GM13976 (cell line): ENCODE measurements at regions not wholly inside any gene's neighbourhood (a gene's known extent, or its start where the extent isn't known, plus 50 kb on each side); places are given as distances from the start of the nearest gene placed in this dataset.

ENCODE experiments used
- DNase-seq: peaks from one replicate; pipeline ENCODE4 v3.0.0; 2012; ENCODE audit warnings: low spot score
- in situ Hi-C: fragments of 300-500 bp; cut with MboI; formaldehyde crosslinking; loops from one replicate; pipeline ENCODE4 v1.12.0; 2022; ENCODE audit warnings: low sequenced_read_pairs, mixed read lengths, inconsistent platforms; ENCODE audit not compliant: unreplicated experiment
- TF ChIP-seq, protein P1 (sequence below): IDR thresholded peaks from 2 replicates; pipeline ENCODE4 v1.5.1; 2012; ENCODE audit warnings: borderline replicate concordance, mild to moderate bottlenecking; ENCODE audit not compliant: insufficient read depth; ENCODE audit errors: extremely low read depth, missing control alignments, control extremely low read depth

DNA sequence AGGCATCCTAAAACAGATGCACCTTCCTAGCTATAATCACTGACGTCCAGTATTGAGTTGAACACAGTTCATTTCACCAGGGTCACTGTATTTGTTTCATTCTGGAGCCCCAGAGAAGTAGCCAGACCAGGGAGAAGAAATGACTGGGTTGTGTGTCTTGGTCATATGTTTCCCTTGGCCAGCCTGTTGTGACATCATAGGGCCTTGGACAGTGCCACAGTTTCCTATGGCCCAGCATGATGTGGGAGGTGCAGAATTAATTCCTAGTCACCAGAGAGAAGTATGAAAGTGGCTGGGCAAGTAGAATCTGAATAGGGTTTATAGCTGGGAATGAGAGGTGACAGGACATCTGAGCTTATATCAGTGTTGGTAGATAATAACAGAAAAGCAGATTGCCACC lies 84.0 kb upstream of the ZBED5 start:
- DNase-seq = no peak
- TF ChIP-seq, protein P1, sequence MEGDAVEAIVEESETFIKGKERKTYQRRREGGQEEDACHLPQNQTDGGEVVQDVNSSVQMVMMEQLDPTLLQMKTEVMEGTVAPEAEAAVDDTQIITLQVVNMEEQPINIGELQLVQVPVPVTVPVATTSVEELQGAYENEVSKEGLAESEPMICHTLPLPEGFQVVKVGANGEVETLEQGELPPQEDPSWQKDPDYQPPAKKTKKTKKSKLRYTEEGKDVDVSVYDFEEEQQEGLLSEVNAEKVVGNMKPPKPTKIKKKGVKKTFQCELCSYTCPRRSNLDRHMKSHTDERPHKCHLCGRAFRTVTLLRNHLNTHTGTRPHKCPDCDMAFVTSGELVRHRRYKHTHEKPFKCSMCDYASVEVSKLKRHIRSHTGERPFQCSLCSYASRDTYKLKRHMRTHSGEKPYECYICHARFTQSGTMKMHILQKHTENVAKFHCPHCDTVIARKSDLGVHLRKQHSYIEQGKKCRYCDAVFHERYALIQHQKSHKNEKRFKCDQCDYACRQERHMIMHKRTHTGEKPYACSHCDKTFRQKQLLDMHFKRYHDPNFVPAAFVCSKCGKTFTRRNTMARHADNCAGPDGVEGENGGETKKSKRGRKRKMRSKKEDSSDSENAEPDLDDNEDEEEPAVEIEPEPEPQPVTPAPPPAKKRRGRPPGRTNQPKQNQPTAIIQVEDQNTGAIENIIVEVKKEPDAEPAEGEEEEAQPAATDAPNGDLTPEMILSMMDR = no peak
- in situ Hi-C loops = loop anchor here (25.0 kb wide), 1 partner anchor 845 kb away; no protein-coding TSS in a partner anchor

DNA sequence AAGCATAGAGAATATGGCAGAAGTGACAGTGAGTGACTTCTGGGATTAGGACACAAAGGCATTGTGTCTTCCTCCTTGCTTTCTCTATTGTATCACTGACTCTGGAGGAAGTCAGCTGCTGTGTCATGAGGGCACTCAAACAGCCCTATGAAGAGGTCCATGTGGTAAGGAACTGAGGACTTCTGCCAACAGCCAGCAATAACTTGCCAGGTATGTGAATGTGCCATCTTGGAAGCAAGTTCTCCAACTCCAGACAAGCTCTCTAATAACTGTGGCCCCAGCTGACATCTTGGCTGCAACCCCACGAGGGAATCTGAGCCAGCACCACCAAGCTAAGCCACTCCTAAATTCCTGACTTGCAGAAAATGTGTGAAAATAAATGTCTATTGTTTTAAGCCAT lies 83.6 kb upstream of the ZBED5 start:
- in situ Hi-C loops = loop anchor here (25.0 kb wide), 1 partner anchor 846 kb away; no protein-coding TSS in a partner anchor
- TF ChIP-seq, protein P1 = no peak
- no peak for DNase-seq

DNA sequence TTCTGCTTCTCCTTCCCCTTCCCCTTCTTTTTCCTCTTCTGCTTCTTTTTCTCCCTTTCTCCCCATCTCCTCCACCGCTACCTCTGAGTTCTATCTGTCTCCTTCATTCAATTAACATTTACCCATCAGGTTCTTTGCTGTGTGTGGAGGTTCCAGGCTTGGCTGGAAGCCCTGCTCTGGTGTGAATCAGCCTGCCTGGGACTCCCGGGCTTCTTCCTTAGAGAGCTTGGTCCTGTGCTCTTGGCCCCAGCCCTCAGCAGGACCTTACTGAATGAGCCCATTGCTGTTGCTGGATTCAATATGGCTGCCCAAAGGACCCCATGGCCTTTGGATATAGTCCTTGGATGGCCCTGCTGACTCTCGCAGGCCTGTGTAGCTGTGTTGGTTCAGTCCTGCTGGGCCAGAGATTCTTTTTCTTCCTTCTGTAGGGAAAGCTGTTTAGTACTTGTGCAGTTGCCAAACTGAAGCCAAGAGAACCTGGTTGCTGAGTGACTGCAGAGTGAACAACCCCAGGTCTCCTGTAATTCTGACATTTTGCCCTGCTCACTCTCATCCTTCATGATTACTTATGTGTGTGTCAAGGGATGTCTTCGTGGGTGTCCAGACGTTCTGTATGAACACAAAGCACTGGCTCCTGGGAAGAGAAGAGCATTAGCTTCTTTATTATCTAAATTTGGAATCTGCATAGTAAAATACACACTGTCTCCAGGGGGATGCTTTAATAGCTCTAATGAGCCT lies 81.0 kb upstream of the ZBED5 start:
- in situ Hi-C loops = loop anchor here (25.0 kb wide), 1 partner anchor 848 kb away; no protein-coding TSS in a partner anchor
- DNase-seq = no peak
- TF ChIP-seq, protein P1 = no peak

DNA sequence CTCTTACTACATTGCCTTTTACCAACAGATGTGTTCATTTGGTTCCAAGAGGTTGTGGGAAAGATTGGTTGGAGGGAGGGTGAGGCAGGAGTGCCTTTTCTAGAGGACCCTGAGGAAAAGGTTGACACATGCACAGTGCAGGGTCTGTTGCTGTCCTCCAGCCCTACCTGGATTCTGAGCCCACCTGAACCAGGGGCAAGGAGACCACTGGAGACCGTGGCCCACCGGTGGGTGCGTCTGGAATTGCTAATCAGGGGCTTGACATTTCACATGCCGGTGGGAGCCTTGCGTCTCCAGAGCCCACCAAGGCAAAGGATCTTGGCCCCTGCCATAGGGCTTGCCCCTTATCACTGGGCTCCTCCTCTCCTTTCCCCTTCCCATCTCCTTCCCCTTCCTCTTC lies 80.4 kb upstream of the ZBED5 start:
- in situ Hi-C loops = loop anchor here (25.0 kb wide), 1 partner anchor 849 kb away; no protein-coding TSS in a partner anchor
- DNase-seq = no peak
- TF ChIP-seq, protein P1 = no peak

DNA sequence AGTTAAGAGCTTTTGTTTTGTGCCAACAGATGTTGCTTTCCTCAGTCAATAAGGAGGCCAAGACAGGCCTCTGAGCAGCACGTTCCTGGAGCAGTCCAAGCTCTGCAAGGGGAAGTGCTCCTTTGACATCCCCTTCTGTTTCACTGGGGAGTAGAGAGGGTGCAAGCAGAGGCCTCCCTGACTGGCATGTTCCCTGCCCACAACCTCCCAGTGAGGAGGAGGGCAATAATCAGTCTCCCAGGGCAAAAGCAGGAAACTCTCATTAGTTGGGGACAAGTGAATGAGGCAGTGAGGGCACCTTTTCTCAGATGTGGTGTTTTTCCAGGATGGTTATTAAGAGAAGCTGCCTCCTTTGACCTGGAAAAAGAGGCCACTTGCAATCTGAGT lies 79.5 kb upstream of the ZBED5 start:
- in situ Hi-C loops = loop anchor here (25.0 kb wide), 1 partner anchor 850 kb away; no protein-coding TSS in a partner anchor
- DNase-seq = no peak
- TF ChIP-seq, protein P1 = no peak

DNA sequence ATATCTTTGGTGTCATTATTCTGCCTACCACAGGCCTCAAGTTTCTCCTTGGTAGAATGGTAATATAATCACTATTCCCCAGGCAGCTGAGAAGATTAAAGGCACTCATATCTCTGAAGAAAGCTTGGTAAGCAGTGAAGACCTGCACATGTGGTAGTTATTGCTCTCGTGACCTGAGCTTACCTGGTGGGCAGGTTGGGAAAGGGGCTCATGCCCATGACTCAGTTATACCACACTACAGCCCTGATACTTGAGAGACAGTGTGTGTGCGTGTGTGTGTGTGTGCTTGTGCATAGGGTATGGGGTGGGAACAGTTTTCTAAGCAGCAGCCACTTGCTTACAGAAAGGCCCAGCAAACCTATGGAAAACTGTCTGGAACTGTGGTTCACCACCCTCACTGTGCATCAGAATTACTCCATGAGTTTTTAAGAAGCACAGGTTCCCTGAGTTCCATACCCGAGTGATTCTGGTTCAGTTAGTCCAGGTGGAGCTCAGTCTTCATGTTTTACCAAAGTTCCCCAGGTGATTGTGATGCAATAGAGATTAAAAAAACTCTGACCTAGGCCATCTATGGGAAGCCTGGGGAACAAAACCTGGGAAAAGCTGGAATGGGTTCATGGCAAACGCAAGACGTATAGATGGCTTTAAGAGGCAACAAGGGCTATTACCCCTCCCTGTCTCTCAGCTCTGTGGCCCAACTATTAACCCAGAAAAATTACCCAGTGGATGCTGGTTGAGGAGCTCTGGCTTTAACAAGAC lies 79.0 kb upstream of the ZBED5 start:
- in situ Hi-C loops = loop anchor here (25.0 kb wide), 1 partner anchor 850 kb away; no protein-coding TSS in a partner anchor
- TF ChIP-seq, protein P1 = no peak
- no peak for DNase-seq
